AG09319 (cell line): ENCODE measurements at regions not wholly inside any gene's neighbourhood (a gene's known extent, or its start where the extent isn't known, plus 50 kb on each side); places are given as distances from the start of the nearest gene placed in this dataset.

Experiments used
- DNase-seq: peaks from one replicate; pipeline ENCODE4 v3.0.0-alpha.2; 2010; ENCODE audit warnings: low read depth; ENCODE audit errors: extremely low read depth
- CTCF ChIP-seq: IDR thresholded peaks from 2 replicates; pipeline ENCODE4 v1.5.1; 2011; ENCODE audit warnings: low read depth, mild to moderate bottlenecking, inconsistent platforms, low read length, moderate library complexity

- TF ChIP-seq CTCF: no peak
- no peak for DNase-seq
These were observed 285.7 kb upstream of the CTNNB1 start for GRCh38 chr3:40913641-40914040.

DNA sequence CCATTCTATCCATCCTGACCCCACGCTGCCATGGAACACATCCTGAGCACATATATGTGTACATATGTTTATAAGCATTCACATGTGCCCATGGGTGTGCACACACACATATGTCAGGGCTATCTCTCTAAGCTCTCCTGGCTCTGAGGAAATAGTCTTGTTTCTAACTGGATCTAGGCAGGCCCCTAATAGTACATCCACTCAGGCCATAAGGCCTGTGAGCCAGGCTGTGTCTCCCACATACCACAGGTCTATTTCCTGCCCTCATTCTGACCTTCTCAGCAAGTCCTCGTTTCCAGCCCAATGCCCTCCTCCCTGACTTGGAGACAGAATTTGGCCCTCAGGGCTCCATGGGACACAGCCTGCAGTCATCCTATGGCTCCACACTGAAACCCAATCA, 284.8 kb upstream of the CTNNB1 start:
- DNase-seq: no peak
- no peak for TF ChIP-seq CTCF

GRCh38 chr3:40915346-40915865, 283.9 kb upstream of the CTNNB1 start:
- no peak for DNase-seq
- TF ChIP-seq CTCF: no peak

- no peak for DNase-seq
- no peak for TF ChIP-seq CTCF
These were observed 279.3 kb upstream of the CTNNB1 start for GRCh38 chr3:40920041-40920440.

DNA sequence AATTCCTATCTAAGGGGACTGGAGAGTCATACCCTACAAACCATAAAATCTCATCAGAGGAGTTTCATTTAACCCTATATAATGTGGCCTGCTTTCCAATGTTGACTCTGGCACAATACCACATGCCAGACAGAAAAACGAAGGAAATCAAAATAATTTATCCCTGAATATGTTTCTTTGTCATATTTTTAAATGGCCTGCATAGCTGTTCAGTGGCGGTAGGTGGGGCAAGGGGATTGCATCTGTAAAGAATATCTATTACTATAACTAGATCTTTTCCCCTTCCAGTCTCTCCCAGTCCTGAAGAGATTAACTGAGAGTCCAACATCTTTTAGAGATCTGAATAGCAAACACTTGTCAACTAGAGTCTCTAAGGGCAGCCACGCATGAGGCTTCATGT, 278.1 kb upstream of the CTNNB1 start:
- DNase-seq: no peak
- TF ChIP-seq CTCF: no peak

- no peak for TF ChIP-seq CTCF
- no peak for DNase-seq
These were observed 276.2 kb upstream of the CTNNB1 start for GRCh38 chr3:40923143-40923542.

- DNase-seq: no peak
- TF ChIP-seq CTCF: no peak
These were observed 275.7 kb upstream of the CTNNB1 start for GRCh38 chr3:40923651-40924050.
